WTC11 (cell line): ENCODE measurements at regions not wholly inside any gene's neighbourhood (a gene's known extent, or its start where the extent isn't known, plus 50 kb on each side); places are given as distances from the start of the nearest gene placed in this dataset.

ENCODE experiments used
- CTCF ChIP-seq: fragments of 200-600 bp; IDR thresholded peaks from 2 replicates; pipeline ENCODE4 v1.8.0; 2022; ENCODE audit warnings: antibody characterized with exemption
- FOXJ3 ChIP-seq: sonication (generic); formaldehyde crosslinking; IDR thresholded peaks from 2 replicates; pipeline ENCODE4 v1.9.0; 2021; ENCODE audit warnings: missing genetic modification reagents, mild to moderate bottlenecking, borderline replicate concordance
- GTF2I ChIP-seq: fragments of 250-450 bp; sonication (Bioruptor Pico); conservative IDR thresholded peaks from 2 replicates; pipeline ENCODE4 v1.4.0; 2021; ENCODE audit warnings: mild to moderate bottlenecking
- JUN ChIP-seq: sonication (generic); formaldehyde crosslinking; IDR thresholded peaks from 2 replicates; pipeline ENCODE4 v1.8.0; 2023; ENCODE audit warnings: mild to moderate bottlenecking, missing genetic modification reagents
- SMAD4 ChIP-seq: sonication (generic); formaldehyde crosslinking; IDR thresholded peaks from 2 replicates; pipeline ENCODE4 v1.8.0; 2022; ENCODE audit warnings: mild to moderate bottlenecking, missing genetic modification reagents
- SP1 ChIP-seq: sonication (generic); formaldehyde crosslinking; conservative IDR thresholded peaks from 2 replicates; pipeline ENCODE4 v1.8.1; 2022; ENCODE audit warnings: missing genetic modification reagents

GRCh38 chr4:178463747-178464146 lies 1021.5 kb upstream of the AGA start:
- TF ChIP-seq CTCF: no peak
- TF ChIP-seq SP1 (CRISPR knock-in tag): no peak
- TF ChIP-seq SMAD4: no peak
- no peak for TF ChIP-seq FOXJ3
- TF ChIP-seq JUN: no peak
- TF ChIP-seq GTF2I (CRISPR knock-in tag): no peak
